ENCODE measurements at regions not wholly inside any gene's neighbourhood (a gene's known extent, or its start where the extent isn't known, plus 50 kb on each side); places are given as distances from the start of the nearest gene placed in this dataset.

GRCh38 chr21:28455253-28455600, 537.5 kb downstream of the LTN1 start:
- H3F3A ChIP-seq (ENCODE audit: control insufficient read depth, insufficient read depth): no peaks in the 10 kb centered on the region
- TF ChIP-seq EZH2phosphoT487 (IDR thresholded peaks at IDR 0.05; ENCODE audit: borderline replicate concordance, low read length) (no peak), CTCF (IDR thresholded peaks at IDR 0.05; ENCODE audit: low read depth, low read length, poor library complexity, severe bottlenecking) (no peak)
- H3K4me1 ChIP-seq (ENCODE audit: control insufficient read depth, low read length): peaks cover 14% of the 10 kb centered on the region
- H4K20me1 ChIP-seq (ENCODE audit: control insufficient read depth, insufficient read depth, low read depth, low read length): no peaks in the 10 kb centered on the region
- no peaks in the 10 kb centered on the region for H3K79me2 ChIP-seq (ENCODE audit: control insufficient read depth, low read length)
- H3K27me3 ChIP-seq (ENCODE audit: control insufficient read depth, low read length): no peaks in the 10 kb centered on the region
- no peak overlapping the region for H3K4me3 ChIP-seq (ENCODE audit: low read length)
- no peak overlapping the region for H3K4me2 ChIP-seq (ENCODE audit: low read length)
- H3K9me3 ChIP-seq (ENCODE audit: control insufficient read depth, insufficient read depth, low read length): no peaks in the 10 kb centered on the region
- no peaks in the 10 kb centered on the region for H3K9me2 ChIP-seq (replicated peaks; ENCODE audit: control insufficient read depth, low read length)
- H3K27ac ChIP-seq (ENCODE audit: low read depth, low read length): no peak overlapping the region
- H3K36me3 ChIP-seq (ENCODE audit: control insufficient read depth, low read length): no peaks in the 10 kb centered on the region

GRCh38 chr21:28454564-28455252, 538.0 kb downstream of the LTN1 start:
- H3K4me2 ChIP-seq (ENCODE audit: low read length): no peak overlapping the region
- H3K79me2 ChIP-seq (ENCODE audit: control insufficient read depth, low read length): no peaks in the 10 kb centered on the region
- TF ChIP-seq EZH2phosphoT487 (IDR thresholded peaks at IDR 0.05; ENCODE audit: borderline replicate concordance, low read length): no peak
- TF ChIP-seq CTCF (IDR thresholded peaks at IDR 0.05; ENCODE audit: low read depth, low read length, poor library complexity, severe bottlenecking): no peak
- no peaks in the 10 kb centered on the region for H3K27me3 ChIP-seq (ENCODE audit: control insufficient read depth, low read length)
- no peak overlapping the region for H3K4me3 ChIP-seq (ENCODE audit: low read length)
- H3K9me2 ChIP-seq (replicated peaks; ENCODE audit: control insufficient read depth, low read length): no peaks in the 10 kb centered on the region
- H3K27ac ChIP-seq (ENCODE audit: low read depth, low read length): no peak overlapping the region
- H4K20me1 ChIP-seq (ENCODE audit: control insufficient read depth, insufficient read depth, low read depth, low read length): no peaks in the 10 kb centered on the region
- peaks cover 14% of the 10 kb centered on the region for H3K4me1 ChIP-seq (ENCODE audit: control insufficient read depth, low read length)
- H3F3A ChIP-seq (ENCODE audit: control insufficient read depth, insufficient read depth): no peaks in the 10 kb centered on the region
- no peaks in the 10 kb centered on the region for H3K36me3 ChIP-seq (ENCODE audit: control insufficient read depth, low read length)
- no peaks in the 10 kb centered on the region for H3K9me3 ChIP-seq (ENCODE audit: control insufficient read depth, insufficient read depth, low read length)

- Histone ChIP-seq H3K9me3 (ENCODE audit: control insufficient read depth, insufficient read depth, low read length) (no peaks in the 10 kb centered on the region), H3K9me2 (replicated peaks; ENCODE audit: control insufficient read depth, low read length) (no peaks in the 10 kb centered on the region), H3K27ac (ENCODE audit: low read depth, low read length) (no peak overlapping the region), H3K4me1 (ENCODE audit: control insufficient read depth, low read length) (no peaks in the 10 kb centered on the region), H3K4me3 (ENCODE audit: low read length) (no peak overlapping the region), H3F3A (ENCODE audit: control insufficient read depth, insufficient read depth) (no peaks in the 10 kb centered on the region), H3K36me3 (ENCODE audit: control insufficient read depth, low read length) (no peaks in the 10 kb centered on the region), H3K4me2 (ENCODE audit: low read length) (no peak overlapping the region), H3K27me3 (ENCODE audit: control insufficient read depth, low read length) (no peaks in the 10 kb centered on the region), H4K20me1 (ENCODE audit: control insufficient read depth, insufficient read depth, low read depth, low read length) (no peaks in the 10 kb centered on the region), H3K79me2 (ENCODE audit: control insufficient read depth, low read length) (no peaks in the 10 kb centered on the region)
- no peak for TF ChIP-seq CTCF (IDR thresholded peaks at IDR 0.05; ENCODE audit: low read depth, low read length, poor library complexity, severe bottlenecking)
- TF ChIP-seq EZH2phosphoT487 (IDR thresholded peaks at IDR 0.05; ENCODE audit: borderline replicate concordance, low read length): no peak
Measured at GRCh38 chr21:28447462-28447861, 545.2 kb downstream of the LTN1 start.
